Body of pancreas (tissue), 4 donors: ENCODE measurements at regions not wholly inside any gene's neighbourhood (a gene's known extent, or its start where the extent isn't known, plus 50 kb on each side); places are given as distances from the start of the nearest gene placed in this dataset.

Source experiments
- POLR2A ChIP-seq, 3 donors: fragments of 450-650 bp; IDR thresholded peaks; one replicate each; pipeline ENCODE4 v1.6.1; 2016; ENCODE audit warnings: antibody characterized with exemption in 3 of 3, mild to moderate bottlenecking in 2 of 3
- TF ChIP-seq, protein P1 (sequence below), 7 experiments: fragments of 450-650 bp in 4 of 7; fragments of 200-600 bp in 3 of 7; sonication (generic) in 3 of 7; IDR thresholded peaks; one replicate each; pipeline ENCODE4 v1.5.1; 2016 to 2019; ENCODE audit warnings: antibody characterized with exemption in 7 of 7

- TF ChIP-seq, protein P1, sequence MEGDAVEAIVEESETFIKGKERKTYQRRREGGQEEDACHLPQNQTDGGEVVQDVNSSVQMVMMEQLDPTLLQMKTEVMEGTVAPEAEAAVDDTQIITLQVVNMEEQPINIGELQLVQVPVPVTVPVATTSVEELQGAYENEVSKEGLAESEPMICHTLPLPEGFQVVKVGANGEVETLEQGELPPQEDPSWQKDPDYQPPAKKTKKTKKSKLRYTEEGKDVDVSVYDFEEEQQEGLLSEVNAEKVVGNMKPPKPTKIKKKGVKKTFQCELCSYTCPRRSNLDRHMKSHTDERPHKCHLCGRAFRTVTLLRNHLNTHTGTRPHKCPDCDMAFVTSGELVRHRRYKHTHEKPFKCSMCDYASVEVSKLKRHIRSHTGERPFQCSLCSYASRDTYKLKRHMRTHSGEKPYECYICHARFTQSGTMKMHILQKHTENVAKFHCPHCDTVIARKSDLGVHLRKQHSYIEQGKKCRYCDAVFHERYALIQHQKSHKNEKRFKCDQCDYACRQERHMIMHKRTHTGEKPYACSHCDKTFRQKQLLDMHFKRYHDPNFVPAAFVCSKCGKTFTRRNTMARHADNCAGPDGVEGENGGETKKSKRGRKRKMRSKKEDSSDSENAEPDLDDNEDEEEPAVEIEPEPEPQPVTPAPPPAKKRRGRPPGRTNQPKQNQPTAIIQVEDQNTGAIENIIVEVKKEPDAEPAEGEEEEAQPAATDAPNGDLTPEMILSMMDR (IDR thresholded peaks at IDR 0.05), result no peak
- no peak for TF ChIP-seq POLR2A (IDR thresholded peaks at IDR 0.05)
Observed at GRCh38 chr4:13704761-13705160, 77.2 kb upstream of the BOD1L1 start.
